A549 (cell line): ENCODE measurements at regions not wholly inside any gene's neighbourhood (a gene's known extent, or its start where the extent isn't known, plus 50 kb on each side); places are given as distances from the start of the nearest gene placed in this dataset.

Experiments used
- BCL3 ChIP-seq: fragments of >200 bp; sonication (Bioruptor Twin); formaldehyde crosslinking; IDR thresholded peaks from 3 replicates; pipeline ENCODE4 v1.6.1; 2016
- CTCF ChIP-seq: fragments of >200 bp; sonication (Bioruptor Twin); formaldehyde crosslinking; IDR thresholded peaks from 3 replicates; pipeline ENCODE4 v1.5.1; 2016
- JUN ChIP-seq, 2 experiments: fragments of >200 bp; sonication (Bioruptor Twin); formaldehyde crosslinking; IDR thresholded peaks; 2 replicates in 1 of 2; 3 replicates in 1 of 2; pipeline ENCODE4 v1.6.1; 2016 to 2017
- NPAS2 ChIP-seq: fragments of 250-450 bp; sonication (Bioruptor Pico); IDR thresholded peaks from 2 replicates; pipeline ENCODE4 v1.8.0; 2022; ENCODE audit warnings: mild to moderate bottlenecking, moderate library complexity, borderline replicate concordance
- RAD21 ChIP-seq, 2 experiments: fragments of >200 bp in 1 of 2; sonication (Bioruptor Twin) in 1 of 2; formaldehyde crosslinking in 1 of 2; IDR thresholded peaks in 1 of 2; conservative IDR thresholded peaks in 1 of 2; 2 replicates in 1 of 2; 3 replicates in 1 of 2; pipeline ENCODE4 v1.6.1; 2012 to 2018; ENCODE audit warnings: inconsistent platforms in 1 of 2
- SREBF2 ChIP-seq: fragments of 450-650 bp; IDR thresholded peaks from 2 replicates; pipeline ENCODE4 v1.6.1; 2014; ENCODE audit warnings: mild to moderate bottlenecking, moderate library complexity
- ZFP36 ChIP-seq: fragments of 450-650 bp; IDR thresholded peaks from 2 replicates; pipeline ENCODE4 v1.6.1; 2014; ENCODE audit warnings: borderline replicate concordance; ENCODE audit not compliant: partially characterized antibody
- TF ChIP-seq, protein P1 (sequence below): fragments of 200-600 bp; sonication (generic); IDR thresholded peaks from 2 replicates; pipeline ENCODE4 v1.6.1; 2016; ENCODE audit warnings: antibody characterized with exemption, mild to moderate bottlenecking, moderate library complexity

DNA sequence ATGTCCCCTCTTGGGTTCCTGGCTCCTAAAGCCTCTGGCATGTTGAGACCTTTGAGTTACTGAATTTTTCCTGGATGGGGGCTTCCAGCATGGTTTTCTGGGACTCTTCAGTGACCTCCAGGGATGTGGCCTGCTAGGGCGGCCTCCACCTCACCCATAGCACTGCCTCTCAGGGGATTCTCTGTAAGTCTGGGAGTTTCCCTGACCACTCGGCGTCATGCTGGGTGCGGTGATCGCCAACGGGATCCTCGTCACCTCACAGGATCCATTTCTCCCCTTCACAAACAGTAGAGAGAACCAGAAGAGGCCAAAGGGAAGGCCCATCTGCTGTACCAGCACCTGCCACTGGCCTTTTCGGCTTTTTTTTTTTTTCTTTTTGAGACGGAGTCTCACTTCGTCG, 84.3 kb downstream of the NPTX2 start:
- TF ChIP-seq RAD21 (conservative IDR thresholded peaks at IDR 0.05 in 1 of 2, IDR thresholded peaks at IDR 0.05 in 1 of 2): no peak
- no peak for TF ChIP-seq ZFP36
- no peak for TF ChIP-seq CTCF
- TF ChIP-seq JUN (IDR thresholded peaks at IDR 0.05): no peak
- no peak for TF ChIP-seq NPAS2 (CRISPR knock-in tag)
- TF ChIP-seq BCL3: no peak
- no peak for TF ChIP-seq SREBF2
- TF ChIP-seq, protein P1, sequence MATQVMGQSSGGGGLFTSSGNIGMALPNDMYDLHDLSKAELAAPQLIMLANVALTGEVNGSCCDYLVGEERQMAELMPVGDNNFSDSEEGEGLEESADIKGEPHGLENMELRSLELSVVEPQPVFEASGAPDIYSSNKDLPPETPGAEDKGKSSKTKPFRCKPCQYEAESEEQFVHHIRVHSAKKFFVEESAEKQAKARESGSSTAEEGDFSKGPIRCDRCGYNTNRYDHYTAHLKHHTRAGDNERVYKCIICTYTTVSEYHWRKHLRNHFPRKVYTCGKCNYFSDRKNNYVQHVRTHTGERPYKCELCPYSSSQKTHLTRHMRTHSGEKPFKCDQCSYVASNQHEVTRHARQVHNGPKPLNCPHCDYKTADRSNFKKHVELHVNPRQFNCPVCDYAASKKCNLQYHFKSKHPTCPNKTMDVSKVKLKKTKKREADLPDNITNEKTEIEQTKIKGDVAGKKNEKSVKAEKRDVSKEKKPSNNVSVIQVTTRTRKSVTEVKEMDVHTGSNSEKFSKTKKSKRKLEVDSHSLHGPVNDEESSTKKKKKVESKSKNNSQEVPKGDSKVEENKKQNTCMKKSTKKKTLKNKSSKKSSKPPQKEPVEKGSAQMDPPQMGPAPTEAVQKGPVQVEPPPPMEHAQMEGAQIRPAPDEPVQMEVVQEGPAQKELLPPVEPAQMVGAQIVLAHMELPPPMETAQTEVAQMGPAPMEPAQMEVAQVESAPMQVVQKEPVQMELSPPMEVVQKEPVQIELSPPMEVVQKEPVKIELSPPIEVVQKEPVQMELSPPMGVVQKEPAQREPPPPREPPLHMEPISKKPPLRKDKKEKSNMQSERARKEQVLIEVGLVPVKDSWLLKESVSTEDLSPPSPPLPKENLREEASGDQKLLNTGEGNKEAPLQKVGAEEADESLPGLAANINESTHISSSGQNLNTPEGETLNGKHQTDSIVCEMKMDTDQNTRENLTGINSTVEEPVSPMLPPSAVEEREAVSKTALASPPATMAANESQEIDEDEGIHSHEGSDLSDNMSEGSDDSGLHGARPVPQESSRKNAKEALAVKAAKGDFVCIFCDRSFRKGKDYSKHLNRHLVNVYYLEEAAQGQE: no peak
